Hepatocyte (in vitro differentiated cells): ENCODE measurements at regions not wholly inside any gene's neighbourhood (a gene's known extent, or its start where the extent isn't known, plus 50 kb on each side); places are given as distances from the start of the nearest gene placed in this dataset.
A peak's percentile ranks its signal among the peaks of the same experiment; 100 is the strongest.

Experiments used
- DNase-seq: peaks from one replicate; pipeline ENCODE4 v3.0.0-alpha.2; 2016; ENCODE audit warnings: low spot score
- H2AFZ ChIP-seq: fragments of 200-600 bp; sonication (generic); 2 replicates; pipeline ENCODE4 v1.6.0; 2016; ENCODE audit warnings: antibody characterized with exemption, mild to moderate bottlenecking
- H3K27ac ChIP-seq: fragments of 200-600 bp; sonication (generic); 2 replicates; pipeline ENCODE4 v1.5.1; 2016; ENCODE audit warnings: mild to moderate bottlenecking
- H3K27me3 ChIP-seq: fragments of 200-600 bp; sonication (generic); 2 replicates; pipeline ENCODE4 v1.6.1; 2016
- H3K36me3 ChIP-seq: fragments of 200-600 bp; sonication (generic); replicated peaks from 2 replicates; pipeline ENCODE4 v1.5.1; 2016; ENCODE audit warnings: low read depth; ENCODE audit not compliant: insufficient read depth
- H3K4me1 ChIP-seq: fragments of 200-600 bp; sonication (generic); 2 replicates; pipeline ENCODE4 v1.5.1; 2016; ENCODE audit warnings: mild to moderate bottlenecking, moderate library complexity; ENCODE audit not compliant: insufficient read depth
- H3K4me2 ChIP-seq: fragments of 200-600 bp; sonication (generic); 2 replicates; pipeline ENCODE4 v1.6.0; 2016
- H3K4me3 ChIP-seq: fragments of 200-600 bp; sonication (generic); 2 replicates; pipeline ENCODE4 v1.5.1; 2016; ENCODE audit warnings: mild to moderate bottlenecking
- H3K79me2 ChIP-seq: fragments of 200-600 bp; sonication (generic); 2 replicates; pipeline ENCODE4 v1.6.0; 2017; ENCODE audit warnings: mild to moderate bottlenecking
- H3K9me2 ChIP-seq: fragments of 200-600 bp; sonication (generic); replicated peaks from 2 replicates; pipeline ENCODE4 v1.6.0; 2017; ENCODE audit warnings: mild to moderate bottlenecking; ENCODE audit not compliant: insufficient read depth
- H3K9me3 ChIP-seq: fragments of 200-600 bp; sonication (generic); 2 replicates; pipeline ENCODE4 v1.5.1; 2016; ENCODE audit warnings: low read depth, mild to moderate bottlenecking
- H4K20me1 ChIP-seq: fragments of 200-600 bp; sonication (generic); 2 replicates; pipeline ENCODE4 v1.6.0; 2016; ENCODE audit warnings: mild to moderate bottlenecking; ENCODE audit not compliant: insufficient read depth, poor library complexity, severe bottlenecking
- CTCF ChIP-seq: fragments of 200-600 bp; sonication (generic); IDR thresholded peaks from 2 replicates; pipeline ENCODE4 v1.5.1; 2016; ENCODE audit warnings: antibody characterized with exemption, mild to moderate bottlenecking; ENCODE audit not compliant: poor library complexity
- EZH2 ChIP-seq: fragments of 200-600 bp; sonication (generic); IDR thresholded peaks from 2 replicates; pipeline ENCODE4 v1.6.1; 2016; ENCODE audit warnings: antibody characterized with exemption, mild to moderate bottlenecking, borderline replicate concordance
- EZH2phosphoT487 ChIP-seq: fragments of 200-600 bp; sonication (generic); IDR thresholded peaks from one replicate; pipeline ENCODE4 v1.6.1; 2018; ENCODE audit warnings: antibody characterized with exemption, mild to moderate bottlenecking, low read depth, moderate library complexity; ENCODE audit not compliant: unreplicated experiment, severe bottlenecking
- WGBS: methylation state at CpG from one replicate; pipeline ENCODE4 v1.1.6; 2016; ENCODE audit warnings: low lambda C conversion rate; ENCODE audit errors: missing lambda C conversion rate; 5-methylcytosine and 5-hydroxymethylcytosine counted together

- Histone ChIP-seq H3K27me3 (no peaks in the 10 kb centered on the region), H3K4me3 (no peak overlapping the region), H3K79me2 (peaks cover 34% of the 10 kb centered on the region), H3K36me3 (no peaks in the 10 kb centered on the region), H3K4me1 (peaks cover 77% of the 10 kb centered on the region), H3K4me2 (peak overlapping the region; percentile 85), H3K9me2 (no peaks in the 10 kb centered on the region), H4K20me1 (no peaks in the 10 kb centered on the region), H3K9me3 (no peaks in the 10 kb centered on the region), H3K27ac (peak overlapping the region; percentile 100), H2AFZ (no peak overlapping the region)
- 74% methylated on average over 13 of the region's 13 CpGs for WGBS
- no peak for TF ChIP-seq EZH2
- TF ChIP-seq CTCF = no peak
- TF ChIP-seq EZH2phosphoT487 = no peak
- DNase-seq = no peak
Observed at GRCh38 chr9:129486756-129487657, 133.9 kb downstream of the C9orf50 start.

GRCh38 chr9:129485145-129485774 lies 135.6 kb downstream of the C9orf50 start:
- WGBS = 84% methylated on average over 9 of the region's 9 CpGs
- peaks cover 16% of the 10 kb centered on the region for H3K79me2 ChIP-seq
- H3K27me3 ChIP-seq = no peaks in the 10 kb centered on the region
- H3K9me2 ChIP-seq = no peaks in the 10 kb centered on the region
- DNase-seq = no peak
- no peak overlapping the region for H2AFZ ChIP-seq
- no peaks in the 10 kb centered on the region for H4K20me1 ChIP-seq
- no peak overlapping the region for H3K4me3 ChIP-seq
- no peak overlapping the region for H3K4me2 ChIP-seq
- no peaks in the 10 kb centered on the region for H3K36me3 ChIP-seq
- TF ChIP-seq EZH2phosphoT487 (no peak), CTCF (no peak), EZH2 (no peak)
- peak overlapping the region; percentile 100 for H3K27ac ChIP-seq
- peaks cover 79% of the 10 kb centered on the region for H3K4me1 ChIP-seq
- no peaks in the 10 kb centered on the region for H3K9me3 ChIP-seq

GRCh38 chr9:129484352-129485000 lies 136.4 kb downstream of the C9orf50 start:
- H3K27ac ChIP-seq = peak overlapping the region; percentile 100
- no peak overlapping the region for H2AFZ ChIP-seq
- peaks cover 79% of the 10 kb centered on the region for H3K4me1 ChIP-seq
- H3K36me3 ChIP-seq = no peaks in the 10 kb centered on the region
- H3K79me2 ChIP-seq = peaks cover 9% of the 10 kb centered on the region
- TF ChIP-seq CTCF (no peak), EZH2phosphoT487 (no peak), EZH2 (no peak)
- no peaks in the 10 kb centered on the region for H4K20me1 ChIP-seq
- no peaks in the 10 kb centered on the region for H3K27me3 ChIP-seq
- peak overlapping the region; percentile 96 for H3K4me2 ChIP-seq
- no peak overlapping the region for H3K4me3 ChIP-seq
- no peak for DNase-seq
- WGBS = 88% methylated on average over 11 of the region's 11 CpGs
- no peaks in the 10 kb centered on the region for H3K9me3 ChIP-seq
- no peaks in the 10 kb centered on the region for H3K9me2 ChIP-seq
